NCI-H460 (cell line): ENCODE measurements at regions not wholly inside any gene's neighbourhood (a gene's known extent, or its start where the extent isn't known, plus 50 kb on each side); places are given as distances from the start of the nearest gene placed in this dataset.

Source experiments
- DNase-seq: peaks from one replicate; pipeline ENCODE4 v3.0.0-alpha.2; 2016; ENCODE audit warnings: low read depth; ENCODE audit errors: extremely low read depth

- no peak for DNase-seq
Observed at GRCh38 chr14:73783107-73783727, 68.4 kb upstream of the PTGR2 start.

GRCh38 chr14:73782623-73783022, 68.4 kb upstream of the PNMA1 start:
- no peak for DNase-seq

GRCh38 chr14:73780896-73781295, 66.7 kb upstream of the PNMA1 start:
- no peak for DNase-seq

- DNase-seq, result no peak
Observed at GRCh38 chr14:73780391-73780790, 66.2 kb upstream of the PNMA1 start.

- DNase-seq, result no peak
Observed at GRCh38 chr14:73778736-73779135, 64.6 kb upstream of the PNMA1 start.

GRCh38 chr14:73777420-73777819, 63.2 kb upstream of the PNMA1 start:
- no peak for DNase-seq

- no peak for DNase-seq
Observed at GRCh38 chr14:73776194-73776537, 62.0 kb upstream of the PNMA1 start.

GRCh38 chr14:73775339-73776193, 61.4 kb upstream of the PNMA1 start:
- DNase-seq, result no peak

GRCh38 chr14:73774671-73775070, 60.5 kb upstream of the PNMA1 start:
- no peak for DNase-seq

GRCh38 chr14:73774241-73774570, 60.0 kb upstream of the PNMA1 start:
- no peak for DNase-seq

- no peak for DNase-seq
Observed at GRCh38 chr14:73773441-73774240, 59.5 kb upstream of the PNMA1 start.

GRCh38 chr14:73771848-73772638, 57.9 kb upstream of the PNMA1 start:
- DNase-seq, result no peak

- DNase-seq, result no peak
Observed at GRCh38 chr14:73770977-73771847, 57.0 kb upstream of the PNMA1 start.

GRCh38 chr14:73768107-73768506, 53.9 kb upstream of the PNMA1 start:
- no peak for DNase-seq

- no peak for DNase-seq
Observed at GRCh38 chr14:73764406-73765280, 50.5 kb upstream of the PNMA1 start.
